ENCODE measurements at regions not wholly inside any gene's neighbourhood (a gene's known extent, or its start where the extent isn't known, plus 50 kb on each side); places are given as distances from the start of the nearest gene placed in this dataset.

DNA sequence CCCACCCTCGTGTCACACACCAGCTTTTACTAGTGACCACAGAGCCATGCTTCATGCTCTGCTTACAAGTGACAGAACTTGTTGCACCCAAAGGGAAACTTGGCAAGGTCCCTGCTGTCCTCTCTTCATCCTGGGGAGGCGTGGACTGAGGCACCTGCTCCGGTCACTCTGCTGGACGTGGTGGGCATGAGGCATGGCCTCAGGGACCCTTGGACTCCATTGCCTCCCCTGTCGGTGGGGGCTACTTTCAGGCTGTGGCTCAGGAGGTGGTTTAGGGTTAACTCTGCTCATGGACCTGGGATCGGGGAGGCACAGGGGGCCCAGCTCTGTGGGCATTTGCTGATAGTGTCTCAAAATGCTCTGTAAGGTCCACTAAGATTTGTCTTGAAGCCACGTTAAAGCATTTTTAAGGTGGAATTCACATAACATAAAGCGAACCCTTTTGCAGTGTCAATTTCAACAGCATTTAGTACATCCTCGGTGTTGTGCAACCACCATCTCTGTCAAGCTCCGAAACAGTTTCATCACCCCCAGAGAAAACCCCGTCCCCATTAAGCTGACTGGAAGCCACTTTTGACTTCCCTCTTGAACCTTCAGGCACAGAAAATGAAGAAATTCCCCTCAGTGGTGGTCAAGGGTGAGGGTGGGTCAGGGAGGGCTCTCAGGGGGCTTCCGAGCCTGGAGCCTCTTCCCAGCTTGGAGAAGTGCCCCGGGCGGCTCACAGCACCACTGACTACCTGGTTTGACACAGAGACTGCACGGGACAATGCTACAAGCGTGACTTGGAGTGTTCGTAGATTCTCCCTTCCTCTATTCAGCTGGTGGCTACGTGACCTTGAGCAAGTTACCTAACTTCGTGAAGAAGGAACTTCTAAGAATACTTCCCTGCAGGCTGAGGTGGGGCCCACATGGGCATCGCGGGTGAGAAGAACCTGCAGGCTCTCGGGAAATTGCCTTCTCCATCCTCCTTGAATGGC is 100.0 kb upstream of the HDAC4 start:
- DNase-seq, result no peak

DNA sequence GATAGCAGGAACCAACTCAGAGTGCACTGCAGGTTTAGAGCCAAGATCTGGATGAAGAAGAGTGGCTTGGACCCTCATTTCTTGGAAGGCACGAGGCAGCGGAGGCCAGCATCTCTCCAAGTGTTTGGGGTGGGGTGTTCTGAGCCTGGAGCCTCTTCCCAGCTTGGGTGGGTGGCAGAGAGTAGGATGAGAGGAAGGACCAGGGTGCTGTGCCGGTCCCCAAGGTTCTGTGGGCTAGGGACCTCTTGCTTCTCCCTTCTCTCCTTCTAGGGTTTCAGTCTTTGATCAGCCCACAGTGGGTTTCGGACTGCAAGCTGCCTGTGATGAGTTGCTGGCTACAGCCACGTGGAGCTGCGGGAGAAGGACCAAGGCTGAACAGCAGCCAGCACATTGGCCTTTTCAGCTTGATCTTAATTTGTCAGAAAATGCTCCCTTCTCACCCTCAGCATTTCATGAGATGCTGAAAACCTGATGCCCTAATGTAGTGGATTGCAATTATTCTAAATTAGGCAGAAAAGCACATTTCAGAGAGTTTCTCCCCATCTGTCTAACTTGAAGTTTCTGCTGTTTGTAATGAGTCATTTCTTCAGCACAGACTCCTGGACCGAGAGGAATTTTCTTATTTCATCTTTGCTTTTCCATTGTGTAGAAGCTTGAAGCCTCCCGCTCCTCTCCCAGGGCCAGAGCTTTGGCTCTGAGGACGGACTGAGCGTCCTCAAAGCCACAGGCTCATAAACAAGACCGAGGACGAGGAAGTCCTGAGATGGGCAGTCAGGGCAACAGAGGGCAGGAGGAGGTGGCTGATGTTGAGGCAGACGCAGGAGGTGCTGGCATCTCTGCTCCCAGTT is 99.1 kb upstream of the HDAC4 start:
- DNase-seq, result no peak

DNA sequence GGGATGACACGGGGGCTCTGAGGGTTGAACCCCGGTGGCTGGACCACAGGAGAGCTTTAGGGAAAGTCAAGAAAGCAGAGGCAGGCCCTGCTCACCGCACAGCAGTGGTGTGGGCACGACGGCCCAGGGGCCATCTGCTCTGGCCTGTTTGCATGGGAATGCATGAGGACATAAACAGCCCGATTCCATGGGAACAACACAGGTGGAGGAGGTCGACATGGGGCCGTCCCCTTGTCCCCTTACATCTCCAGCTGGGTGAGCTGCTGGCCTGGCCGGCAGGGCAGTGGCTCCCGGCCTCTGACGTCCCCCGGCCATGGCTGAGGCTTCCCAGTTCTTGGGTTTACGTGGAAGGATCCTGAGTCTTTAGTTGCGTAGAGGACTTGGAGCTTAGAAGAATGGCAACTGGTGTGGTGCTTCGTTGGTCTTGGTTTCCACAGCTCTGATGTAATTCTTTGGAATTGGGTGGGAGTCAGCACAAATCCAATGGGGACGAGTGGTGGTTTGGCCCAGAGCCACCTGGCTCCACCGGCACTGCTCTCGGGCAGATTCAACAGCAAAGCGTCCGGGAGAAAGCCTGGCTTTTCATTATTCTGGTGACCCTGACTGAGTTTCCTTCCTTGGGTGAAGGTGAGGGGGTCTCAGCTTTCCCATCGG is 98.3 kb upstream of the HDAC4 start:
- DNase-seq, result no peak

DNA sequence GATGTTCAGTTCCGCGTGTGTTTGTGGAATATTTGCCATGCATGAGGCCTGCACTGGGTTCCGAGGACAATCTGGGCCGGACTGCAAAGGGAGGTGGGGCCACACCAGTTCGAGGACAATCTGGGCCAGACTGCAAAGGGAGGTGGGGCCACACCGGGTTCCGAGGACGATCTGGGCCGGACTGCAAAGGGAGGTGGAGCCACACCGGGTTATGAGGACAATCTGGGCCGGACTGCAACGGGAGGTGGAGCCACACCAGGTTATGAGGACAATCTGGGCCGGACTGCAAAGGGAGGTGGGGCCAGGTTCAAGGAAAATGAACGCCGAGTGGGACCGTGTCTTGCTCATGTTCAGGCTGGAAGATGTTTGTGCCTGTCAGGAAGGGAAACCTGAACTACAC is 97.8 kb upstream of the HDAC4 start:
- no peak for DNase-seq

DNA sequence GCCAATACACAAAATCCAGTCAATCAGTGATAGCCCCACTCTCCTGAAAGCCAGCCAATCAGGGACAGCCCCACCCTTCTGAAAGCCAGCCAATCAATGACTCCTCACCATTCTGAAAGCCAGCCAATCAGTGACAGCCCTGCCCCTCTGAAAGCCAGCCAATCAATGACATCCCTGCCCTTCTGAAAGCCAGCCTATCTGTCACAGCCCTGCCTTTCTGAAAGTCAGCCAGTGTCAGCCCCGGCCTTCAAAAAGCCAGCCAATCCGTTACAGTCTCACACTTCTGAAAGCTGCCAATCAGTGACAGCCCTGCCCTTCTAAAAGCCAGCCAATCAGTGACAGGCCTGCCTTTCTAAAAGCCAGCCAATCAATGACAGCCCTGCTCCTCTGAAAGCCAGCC is 95.9 kb upstream of the HDAC4 start:
- no peak for DNase-seq

DNA sequence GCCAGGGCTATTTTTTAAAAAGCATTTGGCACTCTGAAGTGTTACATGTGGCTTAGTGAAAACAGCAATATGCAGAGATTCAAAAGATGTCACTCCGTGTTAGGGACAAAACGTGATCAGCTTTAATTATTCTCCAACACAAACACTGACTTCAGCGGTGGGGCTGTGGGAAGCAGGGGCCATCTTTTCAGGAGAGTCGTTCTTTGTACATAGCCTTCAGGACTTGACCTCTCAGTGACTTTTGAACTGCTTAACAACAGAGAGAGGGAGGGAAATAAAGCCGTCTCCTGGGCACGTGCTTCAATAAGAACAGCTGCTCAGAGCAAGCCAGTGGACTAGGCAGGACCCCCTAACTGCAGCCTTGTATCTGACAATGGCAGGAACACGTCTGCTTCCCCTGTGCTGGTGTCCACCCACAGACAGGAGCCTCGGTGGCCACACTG is 95.0 kb upstream of the HDAC4 start:
- no peak for DNase-seq

DNA sequence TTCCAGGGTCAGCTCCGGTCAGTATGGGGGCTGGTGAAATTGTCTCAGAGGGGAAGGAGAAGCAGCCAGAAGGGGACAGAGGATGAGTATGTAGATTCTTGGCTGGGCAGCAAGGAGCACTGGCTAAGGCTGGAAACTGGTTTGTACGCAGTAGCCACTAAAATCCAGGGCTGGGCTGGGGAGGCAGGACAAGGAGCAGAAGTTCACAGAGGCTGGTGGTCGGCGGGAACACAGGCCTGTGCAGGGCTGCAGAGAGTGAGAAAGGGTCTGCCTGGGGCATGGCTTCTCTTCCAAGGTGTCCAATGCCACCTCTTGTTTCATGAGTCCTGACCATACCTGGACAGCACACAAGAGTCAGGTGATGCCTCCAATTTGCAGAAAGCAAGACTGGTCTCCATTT is 94.4 kb upstream of the HDAC4 start:
- DNase-seq, result no peak

DNA sequence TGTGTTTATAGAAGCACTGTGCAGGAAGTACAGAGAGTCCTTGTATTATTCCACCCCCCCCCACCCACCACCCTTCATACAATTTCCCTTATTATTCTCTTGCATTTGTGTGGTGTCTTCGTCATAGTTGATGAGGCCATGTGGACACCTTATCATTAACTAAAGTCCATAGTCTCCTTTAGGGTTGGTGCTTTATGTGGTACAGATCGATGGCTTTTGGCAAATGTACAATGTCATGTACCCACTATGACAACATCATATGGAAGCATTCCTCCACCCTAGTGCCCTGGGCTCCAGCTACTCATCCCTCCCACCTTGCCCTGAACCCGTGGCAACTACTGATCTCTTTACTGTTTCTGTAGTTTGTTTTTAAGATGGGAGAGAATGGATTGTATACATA is 93.8 kb upstream of the HDAC4 start:
- DNase-seq, result no peak

DNA sequence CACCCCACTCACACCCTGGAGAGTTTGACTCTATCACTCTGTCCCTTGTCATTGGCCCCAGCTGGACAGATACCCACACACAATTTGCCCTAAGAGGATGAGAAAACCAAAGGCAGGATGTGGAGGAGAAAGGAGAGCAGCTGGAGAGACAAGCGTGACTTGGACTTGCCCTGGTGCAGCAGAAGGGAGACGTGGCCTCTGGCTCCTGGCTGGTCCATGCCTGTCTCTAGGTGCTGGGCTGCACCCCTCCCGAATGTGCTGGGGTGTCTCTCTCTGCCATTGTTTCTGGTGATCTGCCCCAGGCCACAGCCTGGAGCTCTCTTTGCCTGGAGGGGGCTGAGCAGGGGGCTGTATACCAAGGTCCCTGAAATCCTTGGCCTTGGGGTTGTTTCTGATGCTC is 88.7 kb upstream of the HDAC4 start:
- DNase-seq, result no peak

DNA sequence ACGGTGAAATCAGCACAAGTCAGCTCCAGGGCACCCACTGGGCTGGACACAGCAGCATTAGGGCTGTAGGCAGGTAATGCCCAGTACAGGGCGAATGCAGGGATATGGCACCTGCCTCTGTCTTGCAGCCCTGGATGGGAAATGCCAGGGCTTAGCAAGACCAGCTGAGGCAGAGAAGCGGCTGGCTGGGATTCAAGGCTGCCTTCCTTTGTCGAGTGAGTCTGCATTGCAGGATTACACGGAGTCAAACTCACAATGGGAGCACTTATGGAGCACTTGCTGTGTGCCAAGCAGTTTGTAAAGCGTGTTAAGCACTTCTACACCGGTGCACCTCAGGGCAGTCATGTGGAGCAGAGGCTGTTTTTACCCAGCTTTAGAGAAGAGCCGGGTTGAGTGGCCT is 87.3 kb upstream of the HDAC4 start:
- no peak for DNase-seq

DNA sequence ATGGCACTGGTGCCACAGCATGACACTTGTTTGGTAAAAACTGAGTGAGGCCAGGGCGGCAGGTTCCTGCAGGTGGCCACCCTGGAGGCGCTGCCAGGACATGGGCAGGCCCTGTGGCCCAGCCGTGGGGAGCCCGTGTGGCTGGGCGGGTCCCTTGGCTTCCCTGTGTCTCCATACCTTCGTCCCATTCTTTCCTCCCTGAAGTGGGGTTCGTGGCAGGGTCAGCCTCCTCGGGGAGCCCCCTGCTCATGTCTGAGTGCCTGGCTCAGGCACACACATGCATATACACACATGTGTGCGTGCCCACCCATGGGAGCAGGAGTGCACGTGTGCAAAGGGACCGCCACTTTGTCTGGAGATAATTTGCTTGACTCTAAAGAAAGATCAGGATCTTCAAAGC is 86.5 kb upstream of the HDAC4 start:
- DNase-seq, result no peak

DNA sequence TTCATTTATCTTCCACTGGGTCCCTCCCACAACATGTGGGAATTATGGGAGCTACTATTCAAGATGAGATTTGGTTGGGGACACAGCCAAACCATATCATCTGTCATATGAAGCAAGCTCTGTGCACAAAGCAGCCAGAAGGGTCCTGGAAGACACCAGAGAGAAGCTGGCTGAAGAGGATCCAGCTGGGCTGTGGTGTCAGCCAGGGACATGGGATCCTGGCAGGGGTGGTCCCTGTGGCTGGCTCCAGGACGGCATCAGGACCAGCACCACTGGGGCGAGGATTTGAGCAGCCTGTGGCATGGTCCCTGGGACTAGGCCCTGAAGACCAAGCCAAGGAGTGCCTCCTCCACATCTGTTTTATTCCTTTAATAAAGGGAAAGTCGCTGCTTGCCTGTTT is 84.8 kb upstream of the HDAC4 start:
- DNase-seq, result no peak

DNA sequence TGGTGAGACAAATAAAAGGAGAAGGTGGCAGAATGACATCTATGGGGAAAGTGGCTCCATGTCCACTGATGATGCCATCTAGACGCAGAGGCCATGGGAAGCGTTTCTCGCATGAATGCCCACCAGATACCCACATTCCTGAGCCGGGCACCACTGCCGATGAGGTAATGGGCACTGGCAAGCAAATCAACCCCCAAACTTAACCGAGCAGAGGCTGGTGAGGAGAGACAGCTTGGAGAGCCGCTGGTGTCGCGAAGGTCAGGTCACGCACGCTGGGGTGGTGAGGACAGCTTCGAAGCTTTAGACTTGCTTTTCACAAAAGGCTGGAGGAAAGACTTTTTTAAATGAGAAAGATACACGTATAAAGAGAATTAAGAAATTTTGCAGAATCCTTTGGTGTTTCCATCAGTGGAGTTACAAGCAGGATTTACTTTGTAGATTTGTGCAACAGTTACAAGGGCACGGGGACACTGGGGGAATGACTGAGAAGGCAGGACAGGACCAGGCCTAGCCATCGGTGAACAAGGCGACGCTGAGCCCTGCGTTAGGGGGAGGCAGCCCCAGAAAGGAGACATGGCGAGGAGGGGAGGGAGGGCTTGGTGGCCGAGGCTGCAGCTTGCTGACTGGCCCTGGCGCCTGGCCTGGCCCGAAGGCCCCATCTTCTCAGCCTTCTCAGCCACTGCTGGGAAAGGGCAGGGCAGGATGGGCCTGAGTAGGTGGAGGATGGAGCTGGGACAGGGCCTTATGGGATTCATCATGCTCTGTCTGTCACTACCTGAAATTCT is 83.9 kb upstream of the HDAC4 start:
- no peak for DNase-seq

DNA sequence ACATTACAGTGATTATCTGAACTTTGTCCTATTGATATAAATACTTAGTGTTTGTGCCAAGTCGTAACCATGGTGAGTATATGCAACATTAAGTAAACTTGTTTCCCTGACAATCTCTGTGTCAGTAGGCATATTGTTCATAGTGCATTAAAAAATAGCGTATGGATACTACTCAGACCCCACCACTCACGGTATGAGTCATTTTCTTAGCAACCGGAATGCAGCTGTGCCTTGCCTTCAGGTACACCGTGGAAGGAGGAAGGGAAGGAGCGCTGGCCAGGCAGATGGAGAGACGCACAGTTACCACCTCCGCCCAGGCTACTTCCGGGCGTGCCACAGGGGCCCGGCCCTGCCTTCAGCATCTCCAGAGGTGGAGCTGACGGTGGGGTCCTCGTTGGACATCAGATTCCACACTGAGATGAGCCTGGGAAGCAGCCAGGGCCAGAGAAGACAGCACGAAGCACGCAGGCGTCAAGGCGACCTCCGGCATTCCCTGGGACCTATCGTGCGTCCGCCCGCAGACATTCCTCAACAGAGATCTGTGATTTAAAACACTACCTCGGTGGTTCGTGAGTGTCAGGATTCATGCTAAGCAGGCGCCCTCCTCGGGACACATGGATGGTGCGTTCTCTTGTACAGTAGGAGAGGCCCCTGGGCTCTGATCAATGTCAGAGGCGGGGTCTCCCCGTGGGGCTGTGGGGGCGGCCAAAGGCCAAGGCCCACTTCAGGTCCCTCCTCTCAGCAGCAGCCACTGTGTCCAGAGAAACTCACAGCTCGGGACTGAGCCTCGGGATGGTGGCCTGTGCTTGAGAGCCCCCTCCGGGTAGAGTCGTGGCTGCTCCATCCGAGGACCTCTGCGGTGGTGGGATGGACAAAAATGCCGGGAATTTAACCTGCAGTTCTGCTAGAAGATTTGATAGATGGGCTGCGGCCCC is 82.2 kb upstream of the HDAC4 start:
- no peak for DNase-seq

DNA sequence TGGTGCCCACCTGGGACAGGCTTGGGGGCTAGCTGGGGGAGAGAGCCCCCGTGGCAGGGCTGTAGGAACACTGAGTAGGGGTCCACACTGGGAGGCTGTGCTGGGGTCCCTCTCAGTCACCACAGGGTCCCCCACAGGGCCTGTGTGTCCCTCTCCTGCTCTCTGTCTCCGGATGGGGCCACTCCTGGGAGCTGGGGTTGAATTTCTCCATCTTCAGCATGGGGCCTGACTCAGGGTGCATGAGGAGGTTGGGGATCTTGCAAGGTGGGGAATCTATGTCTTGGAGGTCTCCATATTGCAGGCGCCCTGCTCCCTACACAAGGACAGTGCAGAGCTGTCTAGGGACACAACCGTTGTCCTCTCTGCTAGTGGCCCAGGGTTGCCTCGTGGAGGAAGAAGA is 78.7 kb upstream of the HDAC4 start:
- no peak for DNase-seq

DNA sequence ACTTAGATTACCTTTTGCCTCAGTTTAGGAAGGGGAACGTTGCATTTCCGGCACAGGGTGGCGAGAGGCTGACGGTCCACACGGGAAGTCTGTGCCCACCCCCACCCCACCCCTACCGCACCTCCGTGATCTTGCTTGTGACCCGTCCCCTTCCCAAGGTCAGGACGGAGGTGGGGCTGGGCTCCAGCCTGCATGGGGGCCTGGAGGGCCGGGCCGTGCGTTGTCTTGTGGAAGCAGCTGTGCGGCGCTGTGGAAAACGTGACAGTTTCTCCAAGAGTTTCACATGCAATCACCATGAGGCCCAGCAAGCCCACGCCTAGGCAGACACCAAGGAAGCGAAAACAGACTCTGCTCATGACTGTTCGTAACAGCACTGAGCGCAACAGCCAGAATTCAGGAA is 76.8 kb upstream of the HDAC4 start:
- no peak for DNase-seq

DNA sequence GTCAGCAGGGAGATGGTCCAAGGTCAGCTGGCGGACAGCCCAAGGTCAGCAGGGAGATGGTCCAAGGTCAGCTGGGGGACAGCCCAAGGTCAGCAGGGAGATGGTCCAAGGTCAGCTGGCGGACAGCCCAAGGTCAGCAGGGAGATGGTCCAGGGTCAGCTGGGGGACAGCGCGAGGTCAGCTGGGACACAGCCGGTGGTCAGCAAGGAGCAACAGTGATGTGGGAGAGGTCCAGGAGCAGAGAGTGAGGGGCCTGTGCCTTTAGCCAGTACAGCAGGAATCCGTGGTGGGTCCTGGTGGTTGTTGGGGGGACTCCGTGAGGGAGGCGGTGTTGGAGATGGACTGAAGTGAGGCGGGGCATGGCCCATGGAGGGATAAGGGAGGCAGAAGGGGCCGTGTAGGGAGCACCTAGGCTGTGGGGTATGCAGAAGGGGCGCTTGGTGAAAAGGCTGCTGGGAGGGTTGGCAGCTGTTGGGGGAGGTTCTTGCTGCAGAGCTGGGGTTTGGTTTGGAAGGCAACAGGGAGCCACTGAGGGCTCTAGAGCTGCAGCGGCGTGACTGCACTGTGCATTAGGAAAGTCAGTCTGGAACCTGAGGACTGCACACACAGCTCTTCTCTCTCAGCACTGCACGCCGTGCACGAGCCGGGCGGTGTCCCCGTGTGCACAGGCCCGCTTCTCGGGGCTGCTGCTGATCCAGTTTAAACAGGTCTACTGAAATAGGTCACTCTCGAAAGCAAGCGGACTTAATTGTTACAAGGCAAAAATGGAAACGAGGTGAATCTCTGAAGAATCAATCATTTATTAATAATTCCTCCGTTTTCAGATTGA is 76.2 kb upstream of the HDAC4 start:
- DNase-seq, result no peak

DNA sequence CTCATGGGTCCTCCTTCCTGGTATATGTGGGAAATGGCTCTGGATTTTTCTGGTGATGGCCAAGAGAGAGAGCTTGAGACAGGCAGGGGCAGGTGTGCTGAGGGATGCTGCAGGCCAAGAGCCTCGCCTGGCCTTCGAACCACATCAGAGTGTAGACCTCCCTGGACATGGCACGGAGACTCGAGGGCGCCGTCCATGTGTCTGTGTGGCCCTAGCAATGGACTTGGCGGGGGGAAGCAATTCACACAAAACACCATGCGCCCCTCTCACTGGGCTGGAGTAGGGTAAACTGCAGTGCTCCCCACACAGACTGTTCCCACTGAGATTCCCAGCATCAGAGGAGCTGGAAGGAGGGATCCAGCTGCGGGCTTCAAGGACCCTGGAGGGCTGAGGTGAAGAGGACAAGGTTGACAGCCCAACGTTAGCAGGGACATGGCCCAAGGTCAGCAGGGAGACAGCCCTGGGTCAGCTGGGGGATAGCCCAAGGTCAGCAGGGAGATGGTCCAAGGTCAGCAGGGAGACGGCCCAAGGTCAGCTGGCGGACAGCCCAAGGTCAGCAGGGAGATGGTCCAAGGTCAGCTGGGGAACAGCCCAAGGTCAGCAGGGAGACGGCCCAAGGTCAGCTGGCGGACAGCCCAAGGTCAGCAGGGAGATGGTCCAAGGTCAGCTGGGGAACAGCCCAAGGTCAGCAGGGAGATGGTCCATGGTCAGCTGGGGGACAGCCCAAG is 75.4 kb upstream of the HDAC4 start:
- no peak for DNase-seq

DNA sequence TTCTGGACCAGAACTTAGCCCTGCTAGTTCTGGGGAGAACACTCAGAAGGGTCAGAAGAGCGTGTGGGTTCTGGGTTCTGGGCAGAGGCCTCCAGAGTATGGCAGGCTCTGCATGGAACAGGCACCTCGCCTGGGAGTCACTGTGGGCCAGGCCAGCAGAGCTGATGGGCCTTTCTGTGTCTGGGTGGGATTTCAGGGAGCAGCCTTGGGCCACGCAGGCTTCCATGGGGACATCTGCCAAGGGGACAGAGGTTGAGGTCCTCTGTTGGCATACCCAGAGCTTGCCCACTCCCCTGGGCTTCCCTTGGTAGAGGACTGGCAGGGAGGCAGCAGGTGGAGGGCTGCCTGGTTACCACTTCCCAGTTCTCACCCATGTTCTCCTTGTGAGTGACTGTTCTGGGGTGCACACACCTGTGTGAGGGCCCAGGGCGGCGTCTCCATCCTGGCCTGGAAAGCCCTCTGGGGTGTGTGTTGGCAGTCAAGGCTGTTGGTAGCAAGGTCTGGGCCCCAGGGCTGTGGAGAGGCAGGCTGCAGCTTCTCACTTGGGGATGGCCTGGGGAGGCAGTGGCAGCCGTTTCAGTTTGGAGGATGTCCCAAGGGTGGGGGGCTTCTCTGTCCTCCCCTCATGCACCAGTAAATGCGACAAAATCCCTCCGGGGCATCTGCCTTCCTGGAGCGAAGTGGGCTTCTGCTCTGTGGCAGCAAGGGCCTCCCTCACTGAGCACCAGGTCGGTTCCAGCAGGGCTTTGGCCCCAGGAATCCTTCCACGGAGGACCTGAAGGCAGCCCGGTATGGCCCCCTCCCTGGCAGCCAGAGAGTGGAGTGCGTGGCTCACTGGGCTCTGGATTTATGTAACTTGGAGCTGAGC is 74.6 kb upstream of the HDAC4 start:
- no peak for DNase-seq
